DND-41 (cell line): ENCODE measurements at regions not wholly inside any gene's neighbourhood (a gene's known extent, or its start where the extent isn't known, plus 50 kb on each side); places are given as distances from the start of the nearest gene placed in this dataset.

Experiments used
- CTCF ChIP-seq: IDR thresholded peaks from 2 replicates; pipeline ENCODE4 v1.5.1; 2012; ENCODE audit warnings: borderline replicate concordance, low read length, moderate library complexity, mild to moderate bottlenecking; ENCODE audit not compliant: poor library complexity, severe bottlenecking; ENCODE audit errors: extremely low read depth
- EZH2 ChIP-seq: IDR thresholded peaks from 3 replicates; pipeline ENCODE4 v1.6.1; 2012; ENCODE audit warnings: borderline replicate concordance, low read depth, mild to moderate bottlenecking, moderate library complexity, low read length, inconsistent platforms; ENCODE audit not compliant: severe bottlenecking

GRCh38 chr3:159149131-159149530, 347.3 kb downstream of the MFSD1 start:
- TF ChIP-seq CTCF = no peak
- no peak for TF ChIP-seq EZH2
